ENCODE measurements at regions not wholly inside any gene's neighbourhood (a gene's known extent, or its start where the extent isn't known, plus 50 kb on each side); places are given as distances from the start of the nearest gene placed in this dataset.

DNA sequence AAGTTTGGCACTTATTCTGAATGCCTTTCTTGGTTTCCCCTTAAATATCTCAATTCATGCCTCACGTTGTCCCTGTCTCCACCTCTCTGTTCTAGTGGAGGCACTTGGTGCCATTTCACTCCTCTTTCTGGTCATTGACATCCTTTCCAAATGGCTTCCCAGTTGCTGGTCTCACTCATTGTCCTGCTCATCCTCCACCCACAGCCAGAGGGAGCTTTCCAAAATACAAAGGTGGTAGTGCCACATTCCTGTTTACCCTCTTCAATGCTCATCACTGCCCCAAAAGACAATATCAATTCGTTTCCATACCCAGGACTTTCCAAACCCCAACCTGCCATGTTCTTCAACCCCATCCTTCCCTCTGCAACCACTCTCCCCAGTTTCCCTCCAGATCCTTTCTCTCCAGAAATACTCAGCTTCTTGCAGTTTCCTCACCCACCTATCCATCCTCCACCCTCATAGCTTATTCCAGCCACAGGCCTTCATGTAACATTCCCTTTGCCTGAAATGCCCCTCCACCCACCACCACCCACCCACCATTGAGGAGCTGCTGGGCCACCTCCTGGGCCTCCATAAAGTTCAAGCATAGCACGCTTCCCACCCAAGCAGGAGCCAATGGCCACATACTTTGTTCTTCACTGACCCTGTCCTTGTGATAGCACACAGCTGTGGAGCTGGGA lies 63.1 kb upstream of the ADRB1 start:
- Histone ChIP-seq H3K4me3 (ENCODE audit: insufficient read depth, low read depth, low read length) (no peak overlapping the region), H3K9me3 (ENCODE audit: insufficient read depth, low read depth, low read length) (no peaks in the 10 kb centered on the region), H2AFZ (ENCODE audit: low read depth, low read length) (no peak overlapping the region), H3K27ac (ENCODE audit: low read depth, low read length) (no peak overlapping the region), H3K4me2 (ENCODE audit: low read length) (no peak overlapping the region), H3K4me1 (ENCODE audit: insufficient read depth, low read length) (no peaks in the 10 kb centered on the region), H3K36me3 (ENCODE audit: insufficient read depth, low read length) (no peaks in the 10 kb centered on the region), H3K27me3 (ENCODE audit: insufficient read depth, low read length) (peaks cover 8% of the 10 kb centered on the region), H4K20me1 (ENCODE audit: insufficient read depth, low read length) (no peaks in the 10 kb centered on the region), H3K9ac (ENCODE audit: low read length) (no peak overlapping the region), H3K79me2 (ENCODE audit: insufficient read depth, low read length) (no peaks in the 10 kb centered on the region)
- no peak for FAIRE-seq
- Mint-ChIP-seq H3K9me3 (ENCODE audit: unreplicated experiment) (peaks cover 16% of the 10 kb centered on the region), H3K36me3 (ENCODE audit: low read depth, unreplicated experiment) (no peaks in the 10 kb centered on the region), H3K27me3 (ENCODE audit: low read depth, unreplicated experiment) (peaks cover 77% of the 10 kb centered on the region), H3K4me1 (ENCODE audit: low read depth, unreplicated experiment) (no peaks in the 10 kb centered on the region), H3K4me3 (ENCODE audit: unreplicated experiment) (no peak overlapping the region), H3K27ac (ENCODE audit: unreplicated experiment) (no peak overlapping the region)
- no peak for DNase-seq (ENCODE audit: low read depth)
- TF ChIP-seq, protein P1, sequence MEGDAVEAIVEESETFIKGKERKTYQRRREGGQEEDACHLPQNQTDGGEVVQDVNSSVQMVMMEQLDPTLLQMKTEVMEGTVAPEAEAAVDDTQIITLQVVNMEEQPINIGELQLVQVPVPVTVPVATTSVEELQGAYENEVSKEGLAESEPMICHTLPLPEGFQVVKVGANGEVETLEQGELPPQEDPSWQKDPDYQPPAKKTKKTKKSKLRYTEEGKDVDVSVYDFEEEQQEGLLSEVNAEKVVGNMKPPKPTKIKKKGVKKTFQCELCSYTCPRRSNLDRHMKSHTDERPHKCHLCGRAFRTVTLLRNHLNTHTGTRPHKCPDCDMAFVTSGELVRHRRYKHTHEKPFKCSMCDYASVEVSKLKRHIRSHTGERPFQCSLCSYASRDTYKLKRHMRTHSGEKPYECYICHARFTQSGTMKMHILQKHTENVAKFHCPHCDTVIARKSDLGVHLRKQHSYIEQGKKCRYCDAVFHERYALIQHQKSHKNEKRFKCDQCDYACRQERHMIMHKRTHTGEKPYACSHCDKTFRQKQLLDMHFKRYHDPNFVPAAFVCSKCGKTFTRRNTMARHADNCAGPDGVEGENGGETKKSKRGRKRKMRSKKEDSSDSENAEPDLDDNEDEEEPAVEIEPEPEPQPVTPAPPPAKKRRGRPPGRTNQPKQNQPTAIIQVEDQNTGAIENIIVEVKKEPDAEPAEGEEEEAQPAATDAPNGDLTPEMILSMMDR (IDR thresholded peaks at IDR 0.05; ENCODE audit: insufficient read depth, low read depth, low read length) = no peak
- no peak for TF ChIP-seq EZH2 (IDR thresholded peaks at IDR 0.05; ENCODE audit: insufficient read depth, low read length)

DNA sequence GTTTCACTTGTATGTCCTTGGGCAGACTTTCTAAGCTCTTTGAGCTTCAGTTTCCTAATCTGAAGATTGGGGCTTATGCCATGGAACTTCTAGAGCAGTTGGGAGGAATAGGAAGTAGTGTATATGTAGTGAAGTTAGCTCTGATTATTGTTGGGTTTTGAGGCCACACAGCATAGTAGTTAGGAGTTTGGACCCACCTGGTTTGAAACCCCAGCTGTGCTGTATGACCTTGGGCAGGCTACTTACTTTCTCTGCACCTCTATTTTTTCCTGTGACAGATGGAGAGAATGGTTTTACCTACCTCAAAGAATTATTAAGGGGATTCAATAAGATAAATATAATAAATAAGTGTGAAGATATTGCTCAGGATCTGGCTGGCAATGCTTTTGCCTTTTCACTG lies 61.4 kb upstream of the ADRB1 start:
- Histone ChIP-seq H3K4me2 (ENCODE audit: low read length) (no peak overlapping the region), H3K36me3 (ENCODE audit: insufficient read depth, low read length) (no peaks in the 10 kb centered on the region), H3K9ac (ENCODE audit: low read length) (no peak overlapping the region), H3K4me3 (ENCODE audit: insufficient read depth, low read depth, low read length) (no peak overlapping the region), H3K27ac (ENCODE audit: low read depth, low read length) (no peak overlapping the region), H3K79me2 (ENCODE audit: insufficient read depth, low read length) (no peaks in the 10 kb centered on the region), H3K4me1 (ENCODE audit: insufficient read depth, low read length) (no peaks in the 10 kb centered on the region), H3K9me3 (ENCODE audit: insufficient read depth, low read depth, low read length) (no peaks in the 10 kb centered on the region), H2AFZ (ENCODE audit: low read depth, low read length) (no peak overlapping the region), H3K27me3 (ENCODE audit: insufficient read depth, low read length) (peaks cover 8% of the 10 kb centered on the region), H4K20me1 (ENCODE audit: insufficient read depth, low read length) (no peaks in the 10 kb centered on the region)
- H3K9me3 Mint-ChIP-seq (ENCODE audit: unreplicated experiment) = peaks cover 17% of the 10 kb centered on the region
- DNase-seq (ENCODE audit: low read depth) (no peak), FAIRE-seq (no peak)
- H3K27me3 Mint-ChIP-seq (ENCODE audit: low read depth, unreplicated experiment) = peaks cover 72% of the 10 kb centered on the region
- no peak overlapping the region for H3K4me3 Mint-ChIP-seq (ENCODE audit: unreplicated experiment)
- H3K4me1 Mint-ChIP-seq (ENCODE audit: low read depth, unreplicated experiment) = no peaks in the 10 kb centered on the region
- H3K27ac Mint-ChIP-seq (ENCODE audit: unreplicated experiment) = no peak overlapping the region
- H3K36me3 Mint-ChIP-seq (ENCODE audit: low read depth, unreplicated experiment) = peaks cover 4% of the 10 kb centered on the region
- TF ChIP-seq, protein P1 (IDR thresholded peaks at IDR 0.05; ENCODE audit: insufficient read depth, low read depth, low read length) = no peak
- TF ChIP-seq EZH2 (IDR thresholded peaks at IDR 0.05; ENCODE audit: insufficient read depth, low read length) = no peak

DNA sequence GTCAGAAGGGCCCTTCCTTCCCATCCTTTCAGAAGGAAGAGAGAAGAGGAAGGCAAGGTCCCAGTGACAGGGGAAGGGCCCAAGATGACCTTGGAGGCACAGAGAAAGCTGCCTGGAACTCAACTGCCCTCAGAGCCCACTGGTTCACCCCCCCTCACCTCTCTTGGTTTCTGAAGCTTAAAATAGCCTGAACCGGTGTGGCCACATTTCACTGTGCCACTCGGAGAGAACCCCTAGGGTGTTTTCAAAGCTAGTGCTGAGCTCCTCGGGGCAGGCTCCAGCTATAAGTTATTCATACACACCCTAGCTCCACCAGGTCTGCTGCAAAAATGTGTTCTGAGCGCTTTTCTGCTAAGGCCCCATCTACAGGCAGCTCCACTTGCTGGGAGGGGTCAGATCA lies 60.9 kb upstream of the ADRB1 start:
- Histone ChIP-seq H3K27ac (ENCODE audit: low read depth, low read length) (no peak overlapping the region), H3K79me2 (ENCODE audit: insufficient read depth, low read length) (no peaks in the 10 kb centered on the region), H3K4me2 (ENCODE audit: low read length) (no peak overlapping the region), H3K36me3 (ENCODE audit: insufficient read depth, low read length) (no peaks in the 10 kb centered on the region), H3K27me3 (ENCODE audit: insufficient read depth, low read length) (peaks cover 8% of the 10 kb centered on the region), H3K9me3 (ENCODE audit: insufficient read depth, low read depth, low read length) (no peaks in the 10 kb centered on the region), H2AFZ (ENCODE audit: low read depth, low read length) (no peak overlapping the region), H3K9ac (ENCODE audit: low read length) (no peak overlapping the region), H4K20me1 (ENCODE audit: insufficient read depth, low read length) (no peaks in the 10 kb centered on the region), H3K4me3 (ENCODE audit: insufficient read depth, low read depth, low read length) (no peak overlapping the region), H3K4me1 (ENCODE audit: insufficient read depth, low read length) (no peaks in the 10 kb centered on the region)
- Mint-ChIP-seq H3K27me3 (ENCODE audit: low read depth, unreplicated experiment) (peaks cover 73% of the 10 kb centered on the region), H3K4me1 (ENCODE audit: low read depth, unreplicated experiment) (no peaks in the 10 kb centered on the region), H3K27ac (ENCODE audit: unreplicated experiment) (no peak overlapping the region), H3K4me3 (ENCODE audit: unreplicated experiment) (no peak overlapping the region), H3K36me3 (ENCODE audit: low read depth, unreplicated experiment) (peaks cover 4% of the 10 kb centered on the region), H3K9me3 (ENCODE audit: unreplicated experiment) (peaks cover 15% of the 10 kb centered on the region)
- FAIRE-seq (no peak), DNase-seq (ENCODE audit: low read depth) (no peak)
- no peak for TF ChIP-seq EZH2 (IDR thresholded peaks at IDR 0.05; ENCODE audit: insufficient read depth, low read length)
- TF ChIP-seq, protein P1 (IDR thresholded peaks at IDR 0.05; ENCODE audit: insufficient read depth, low read depth, low read length) = no peak

All from astrocyte (in vitro differentiated cells and primary cell).